ENCODE measurements at regions not wholly inside any gene's neighbourhood (a gene's known extent, or its start where the extent isn't known, plus 50 kb on each side); places are given as distances from the start of the nearest gene placed in this dataset.
A peak's percentile ranks its signal among the peaks of the same experiment; 100 is the strongest.
"Not testable (repeated sequence)": the region's sequence is repeated elsewhere in the genome, so short reads cannot be mapped to it uniquely, and the experiment has no call there.

DNA sequence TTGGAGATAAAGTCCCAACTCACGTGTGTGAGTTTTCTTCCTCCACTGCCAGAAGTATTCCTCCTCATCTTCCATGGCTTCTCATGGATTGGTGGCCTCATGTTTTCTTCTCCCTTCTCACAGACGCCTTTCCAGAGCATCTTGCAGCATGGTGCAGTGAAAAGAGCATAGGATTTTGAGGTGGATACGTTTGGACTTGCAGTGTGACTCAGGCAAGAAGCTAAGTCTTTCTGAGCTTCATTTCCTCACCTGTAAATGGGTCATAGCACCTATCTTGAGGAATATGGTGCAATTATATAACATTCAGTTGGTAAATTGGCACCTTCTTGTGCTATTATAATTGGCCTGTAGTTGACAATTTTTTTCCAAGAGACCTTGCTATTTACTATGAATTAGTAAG is 247.6 kb downstream of the RDH14 start:
- DNase-seq (ENCODE audit: low read depth in 2 of 2) = no peak

DNA sequence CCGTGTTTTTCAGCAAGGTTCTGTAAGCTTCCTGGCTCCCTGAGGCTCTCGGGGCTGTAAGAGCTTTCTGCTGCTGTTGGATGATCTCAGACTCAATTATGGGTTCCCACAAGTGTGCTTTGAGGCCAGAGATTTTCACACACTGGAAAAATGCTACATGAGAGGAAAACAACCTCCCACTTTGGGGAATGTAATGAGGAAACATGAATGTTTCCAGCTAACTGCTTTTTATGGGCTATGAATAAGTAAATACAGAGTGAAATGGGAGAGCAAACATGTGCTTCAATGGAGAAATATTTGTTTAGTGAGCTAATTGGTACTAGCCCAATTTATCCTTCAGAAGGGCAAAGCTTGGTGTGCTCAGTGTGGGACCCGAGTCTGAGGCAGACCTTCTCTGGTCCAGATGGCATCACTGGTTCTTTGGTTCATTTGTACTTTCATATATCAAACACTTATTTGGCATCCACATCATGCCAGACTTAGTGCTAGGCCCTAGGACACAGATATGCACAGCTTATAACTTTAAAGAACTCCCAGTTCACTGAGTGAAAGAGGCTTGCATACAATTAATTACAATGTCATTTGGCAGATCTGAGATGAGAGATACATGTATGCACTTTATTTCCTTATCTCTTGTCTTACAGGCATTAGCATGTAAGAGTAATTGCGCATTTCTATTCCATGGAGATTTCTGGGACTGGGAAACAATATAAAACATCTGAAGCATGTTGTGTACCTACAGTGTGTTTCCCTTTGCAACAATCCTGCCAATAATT is 248.8 kb downstream of the RDH14 start:
- peak; percentile 51 to 57 for DNase-seq (ENCODE audit: low read depth in 2 of 2)

DNA sequence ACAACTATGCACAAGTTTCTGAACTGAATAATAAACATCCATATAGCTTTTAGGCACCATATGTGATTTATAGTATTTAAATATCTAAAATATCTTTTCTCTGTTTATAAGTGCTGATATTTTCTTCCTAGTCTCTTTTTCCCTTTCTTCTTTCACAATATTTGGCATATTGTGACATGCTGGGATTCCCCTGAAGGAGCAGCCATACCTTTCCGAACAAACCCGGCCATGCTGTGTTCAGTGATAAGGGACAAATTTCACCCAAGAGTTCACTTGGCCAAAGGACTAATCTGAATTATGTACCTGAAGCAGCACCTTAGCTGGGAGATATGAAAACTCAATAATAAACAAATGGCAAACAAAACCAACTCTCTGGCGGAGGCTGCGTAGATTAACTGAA is 250.8 kb downstream of the RDH14 start:
- DNase-seq (ENCODE audit: low read depth in 2 of 2) = no peak

DNA sequence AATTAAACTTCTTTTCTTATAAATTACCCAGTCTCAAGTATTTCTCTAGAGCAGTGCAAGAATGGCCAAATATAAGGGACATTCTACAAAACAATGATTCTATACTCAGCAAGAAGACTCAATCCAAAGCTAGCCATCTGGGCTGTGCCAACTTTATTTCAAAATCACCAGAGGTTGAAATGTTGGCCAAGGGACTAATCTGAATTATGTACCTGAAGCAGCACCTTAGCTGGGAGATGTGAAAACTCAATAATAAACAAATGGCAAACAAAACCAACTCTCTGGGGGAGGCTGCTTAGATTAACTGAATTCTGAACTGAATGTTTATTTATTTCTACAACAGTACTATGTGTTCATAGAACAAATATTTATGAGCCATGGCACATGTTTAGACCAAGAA is 251.3 kb downstream of the RDH14 start:
- DNase-seq (ENCODE audit: low read depth in 2 of 2) = no peak

DNA sequence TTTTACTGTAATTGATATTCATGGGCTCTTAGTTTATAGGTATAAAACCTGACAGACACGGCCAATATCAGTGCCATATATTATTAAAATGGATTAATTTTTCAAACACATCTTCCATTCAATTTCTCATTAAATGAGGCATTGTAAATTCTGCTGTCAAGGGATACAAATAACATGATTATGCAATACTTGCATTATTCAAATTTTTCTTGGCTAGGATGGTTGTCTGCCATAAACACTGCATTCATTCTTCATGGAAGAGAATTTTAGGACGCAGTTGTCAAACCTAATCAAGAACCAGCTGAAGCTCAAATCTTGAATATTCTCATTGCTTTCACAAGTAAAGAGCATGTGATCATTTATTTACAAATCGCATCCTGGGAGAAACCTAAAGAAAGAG is 255.6 kb downstream of the RDH14 start:
- no peak for DNase-seq (ENCODE audit: low read depth in 2 of 2)

DNA sequence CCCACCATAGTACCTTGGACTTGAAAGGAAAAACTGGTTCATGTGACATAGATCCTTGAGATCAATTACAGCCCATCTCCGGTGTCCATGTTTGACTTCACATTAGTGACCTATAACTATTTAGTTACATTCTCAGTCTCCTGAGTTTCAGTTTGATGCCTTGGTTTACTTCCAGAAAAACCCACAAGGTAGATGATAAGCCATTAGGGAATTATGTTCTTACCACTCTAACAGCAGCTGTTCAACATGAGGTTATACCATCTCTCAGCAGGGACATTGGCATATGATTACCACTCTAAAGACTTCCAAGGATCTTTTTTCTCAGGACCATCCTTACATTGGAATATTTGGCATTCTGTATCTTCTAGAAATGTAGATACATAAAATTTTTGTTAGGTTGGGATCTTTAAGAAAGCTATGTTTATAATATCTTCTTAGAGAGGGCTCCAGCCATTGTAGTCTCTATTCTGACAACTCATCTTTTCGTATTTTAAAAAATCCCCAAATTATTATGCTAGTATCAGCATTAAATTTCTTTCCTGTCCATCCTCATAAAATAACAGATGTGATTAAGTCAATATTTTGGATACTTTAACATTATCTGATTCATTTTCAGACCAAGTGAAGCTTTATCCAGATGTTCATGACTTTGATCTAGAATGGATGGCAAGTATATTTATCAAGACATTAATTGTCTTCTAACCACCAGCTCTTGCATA is 258.9 kb downstream of the RDH14 start:
- no peak for DNase-seq (ENCODE audit: low read depth in 2 of 2)

DNA sequence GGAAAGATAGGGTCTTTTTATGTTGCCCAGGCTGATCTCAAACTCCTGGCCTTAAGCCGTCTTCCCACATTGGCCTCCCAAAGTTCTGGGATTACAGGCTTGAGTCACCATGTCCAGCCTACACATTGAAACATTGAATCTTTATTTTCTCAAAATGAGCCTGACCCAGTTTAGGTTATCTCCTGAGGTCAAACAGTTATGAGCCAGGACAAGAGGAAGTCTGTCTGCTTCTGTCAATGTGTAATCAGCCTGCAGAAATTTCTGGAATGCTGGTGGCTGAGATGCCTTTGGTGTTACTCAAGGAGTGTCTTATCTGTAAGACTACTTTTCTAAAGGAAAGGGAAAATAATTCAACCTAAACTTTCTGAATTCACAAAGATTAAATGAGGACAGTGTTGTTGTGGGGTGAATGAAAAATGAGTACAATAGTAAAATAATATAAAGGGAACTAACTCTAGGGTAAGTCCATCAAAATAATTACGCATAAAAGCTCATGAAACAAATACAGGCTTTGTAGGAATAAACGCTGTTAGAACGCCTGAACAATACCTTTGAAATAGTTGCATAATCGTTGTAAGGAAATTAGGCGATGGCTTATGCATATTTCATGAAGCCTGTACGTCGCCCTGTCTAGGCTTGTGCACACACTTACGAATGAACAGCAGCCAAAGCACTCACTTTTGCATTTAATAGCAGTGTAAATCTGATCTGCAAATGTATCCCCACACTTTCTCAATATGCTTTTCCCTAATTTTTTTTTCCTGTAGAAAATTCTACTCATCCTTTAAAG is 260.8 kb downstream of the RDH14 start:
- DNase-seq (ENCODE audit: low read depth in 2 of 2) = peak; percentile 61 to 64

DNA sequence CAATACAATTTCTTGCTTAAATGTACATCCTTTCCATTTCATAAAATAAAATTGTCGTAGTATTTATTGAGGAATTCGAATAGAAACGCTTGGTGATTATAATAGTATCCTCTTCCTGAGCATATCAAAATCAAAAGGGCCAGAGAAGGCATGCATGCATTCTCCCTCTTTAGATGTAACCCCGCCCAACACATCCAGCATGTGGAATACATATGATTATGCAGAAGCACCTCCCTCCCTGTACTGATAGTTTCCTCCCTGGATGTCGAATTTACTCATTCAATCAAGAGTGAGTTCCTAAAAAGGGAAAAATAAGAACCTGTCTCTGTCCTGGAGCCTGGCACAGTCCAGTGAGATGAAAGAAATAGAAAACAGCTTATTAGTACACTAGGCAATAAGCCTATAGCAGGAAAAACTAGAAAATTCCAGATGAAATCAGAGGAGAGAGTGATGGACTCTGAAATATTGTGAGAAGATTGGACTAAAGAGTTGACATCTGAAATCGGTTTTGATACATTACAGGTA is 262.9 kb downstream of the RDH14 start:
- DNase-seq (ENCODE audit: low read depth in 2 of 2) = no peak

DNA sequence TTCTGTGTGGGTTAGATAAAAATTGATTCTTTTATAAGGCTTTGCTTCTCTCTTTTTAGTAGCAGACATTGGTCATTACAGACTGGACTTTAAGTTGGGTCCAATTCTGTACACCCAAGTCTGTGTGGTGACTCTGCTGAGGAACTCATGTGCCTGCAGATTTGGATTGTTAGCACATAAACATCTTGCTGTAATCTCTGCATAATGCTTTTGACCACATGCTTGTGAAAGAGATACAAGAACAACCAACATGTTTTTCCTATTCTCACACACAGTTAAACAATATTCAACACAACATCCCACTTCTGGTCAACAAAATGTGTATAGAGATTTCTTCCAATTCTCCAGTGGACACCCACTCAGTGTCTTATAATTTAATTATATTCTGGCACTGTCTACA is 270.1 kb downstream of the RDH14 start:
- no peak for DNase-seq (ENCODE audit: low read depth in 2 of 2)

DNA sequence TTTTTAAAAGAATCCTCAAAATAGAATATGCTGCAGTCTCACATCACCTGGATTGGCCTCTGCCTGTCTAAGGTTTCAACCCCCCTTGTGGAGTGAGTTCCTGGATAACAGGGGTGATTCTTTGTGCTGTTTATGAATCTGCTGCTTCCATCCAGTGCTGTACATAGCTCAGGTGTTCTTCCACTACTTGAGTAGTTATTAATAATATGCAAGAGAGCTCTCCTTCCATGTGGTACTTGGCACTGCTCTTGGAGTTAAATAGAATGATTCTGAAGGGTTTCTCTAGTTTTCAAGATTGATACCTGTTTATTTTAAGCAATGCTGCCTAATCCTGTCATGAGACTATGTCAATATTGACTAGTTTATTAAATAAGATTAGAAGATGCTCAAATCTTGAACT is 273.6 kb downstream of the RDH14 start:
- no peak for DNase-seq (ENCODE audit: low read depth in 2 of 2)

DNA sequence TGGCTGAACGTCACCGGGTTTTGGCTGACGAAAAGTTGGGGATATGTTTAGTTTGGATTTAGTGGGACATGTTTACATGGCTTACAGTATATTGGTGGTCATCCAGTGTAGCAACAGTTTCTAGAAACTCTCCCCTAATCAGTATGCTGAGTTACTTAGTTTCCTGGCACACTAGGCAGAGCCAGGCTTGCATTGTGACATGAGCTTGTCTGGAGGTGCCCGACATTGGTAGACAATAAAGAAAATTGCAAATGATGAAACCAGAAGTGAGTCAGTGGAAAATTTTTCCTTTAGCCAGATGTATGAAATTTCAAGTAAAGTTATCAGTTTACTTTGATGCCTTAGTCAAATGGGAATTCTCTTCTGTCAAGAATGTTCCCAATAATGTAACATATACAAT is 276.1 kb downstream of the RDH14 start:
- DNase-seq (ENCODE audit: low read depth in 2 of 2) = no peak

DNA sequence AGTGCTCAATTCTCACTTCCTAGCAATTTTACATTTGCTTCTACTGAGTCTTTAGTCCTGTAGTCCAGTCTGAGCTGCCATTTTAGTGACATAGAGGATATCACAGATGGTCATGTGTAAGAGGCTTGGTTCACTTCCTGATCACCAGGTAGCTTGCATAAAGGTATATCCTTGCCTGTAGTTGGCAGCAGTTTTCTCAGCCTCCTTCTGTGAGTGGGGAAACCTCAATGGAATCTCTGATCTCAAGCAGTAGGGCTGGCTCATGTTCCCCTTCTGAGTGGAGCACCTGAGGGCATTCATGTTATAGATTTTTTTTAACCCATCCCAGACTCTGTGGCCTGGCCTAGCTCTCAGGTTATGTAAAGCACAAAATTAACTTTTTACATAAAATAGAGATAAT is 278.4 kb downstream of the RDH14 start:
- DNase-seq (ENCODE audit: low read depth in 2 of 2) = no peak

DNA sequence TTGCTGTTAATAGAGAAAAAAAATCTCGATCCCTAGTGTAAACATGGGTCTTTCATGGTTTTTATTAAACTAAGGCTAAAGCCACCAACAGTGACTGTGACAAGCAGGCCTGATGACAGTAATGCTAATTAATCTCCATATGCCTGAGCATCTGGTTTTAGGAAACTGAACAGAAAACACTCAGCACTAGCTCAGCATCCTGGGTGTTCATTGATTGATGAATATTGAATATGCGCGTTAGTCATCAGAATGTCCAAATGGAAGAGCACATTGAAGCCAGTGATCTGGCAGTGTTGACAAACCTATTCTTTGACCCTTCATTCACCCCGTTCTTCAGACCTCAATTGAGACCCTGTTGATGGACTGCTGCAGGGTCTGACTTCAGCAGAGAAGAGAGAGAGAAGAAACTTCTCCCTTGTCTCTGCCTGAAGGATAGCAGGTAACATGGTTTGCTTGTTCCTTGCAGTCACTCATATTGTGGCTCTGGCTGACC is 283.8 kb downstream of the RDH14 start:
- DNase-seq (ENCODE audit: low read depth in 2 of 2) = no peak

DNA sequence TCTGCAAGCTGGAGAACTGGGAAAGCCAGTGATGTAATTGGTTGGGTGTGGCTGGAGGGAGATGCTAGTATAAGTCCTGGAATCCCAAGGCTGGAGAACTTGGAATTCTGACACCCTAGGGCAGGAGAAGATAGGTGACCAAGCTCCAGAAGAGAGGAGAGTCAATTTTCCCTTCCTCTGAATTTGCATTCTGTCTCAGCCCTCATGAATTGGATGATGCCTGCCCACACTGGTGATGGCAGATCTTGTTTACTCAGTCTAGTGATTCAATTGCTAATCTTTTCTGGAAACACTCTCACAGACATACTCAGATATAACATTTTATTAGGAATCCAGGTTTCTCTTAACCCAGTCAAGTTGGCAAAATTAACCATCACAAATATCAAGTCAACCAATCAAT is 287.2 kb downstream of the RDH14 start:
- DNase-seq (ENCODE audit: low read depth in 2 of 2) = no peak

DNA sequence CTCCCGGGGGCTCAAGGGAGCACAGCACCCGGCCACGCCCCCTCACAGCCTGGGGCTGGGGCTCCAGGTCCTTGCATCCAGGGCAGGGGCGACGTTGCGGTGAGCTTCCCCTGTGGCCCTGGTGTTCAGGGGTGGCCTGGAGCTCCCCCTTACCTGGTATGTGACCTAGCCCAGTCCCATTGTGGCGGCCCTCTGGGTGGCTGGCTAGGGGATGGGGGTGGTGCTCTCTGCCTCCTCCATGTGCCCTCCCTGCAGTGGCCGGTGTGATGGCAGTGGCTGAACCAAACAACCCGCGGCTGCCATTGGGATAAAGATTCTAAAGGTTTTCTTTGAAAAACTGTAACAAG is 288.3 kb downstream of the RDH14 start:
- DNase-seq (ENCODE audit: low read depth in 2 of 2) = no peak

DNA sequence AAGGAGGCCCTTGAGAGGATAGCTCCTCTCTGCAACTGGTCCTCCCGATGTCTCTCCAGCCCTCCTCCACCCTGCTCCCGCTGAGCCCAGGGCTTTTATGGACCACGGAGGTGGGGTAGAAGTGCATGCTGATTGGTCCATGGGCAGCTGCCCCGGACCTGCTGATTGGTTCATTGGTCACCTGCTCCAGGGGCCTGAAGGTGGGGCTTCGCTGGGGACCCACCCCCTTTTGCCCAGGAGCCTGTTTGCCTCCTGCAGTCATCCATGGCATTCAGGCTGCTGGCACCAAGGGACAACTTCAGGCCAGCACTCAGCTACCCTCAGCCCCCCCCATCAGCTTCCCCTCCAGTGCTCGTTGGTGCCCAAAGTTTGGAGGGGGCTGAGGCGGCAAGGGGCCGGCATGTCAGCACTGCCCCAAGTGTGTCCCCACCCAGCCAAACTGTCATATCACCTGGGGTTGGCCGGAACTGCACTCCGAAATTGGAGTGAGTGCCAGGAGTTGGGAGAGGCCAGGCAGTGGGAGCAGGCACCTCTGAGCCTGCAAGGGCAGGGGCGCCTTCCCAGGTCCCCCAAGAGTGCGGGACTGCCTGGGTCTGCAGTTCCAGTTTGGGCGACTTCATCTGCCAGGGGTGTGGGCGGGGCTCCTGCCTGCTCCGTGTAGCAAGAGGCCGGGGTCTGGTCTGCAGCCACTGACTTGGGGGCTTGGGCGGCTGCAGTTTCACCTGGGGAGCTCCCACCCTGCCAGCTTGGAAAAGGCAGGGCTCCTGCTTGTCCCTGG is 288.9 kb downstream of the RDH14 start:
- DNase-seq (ENCODE audit: low read depth in 2 of 2) = no peak

DNA sequence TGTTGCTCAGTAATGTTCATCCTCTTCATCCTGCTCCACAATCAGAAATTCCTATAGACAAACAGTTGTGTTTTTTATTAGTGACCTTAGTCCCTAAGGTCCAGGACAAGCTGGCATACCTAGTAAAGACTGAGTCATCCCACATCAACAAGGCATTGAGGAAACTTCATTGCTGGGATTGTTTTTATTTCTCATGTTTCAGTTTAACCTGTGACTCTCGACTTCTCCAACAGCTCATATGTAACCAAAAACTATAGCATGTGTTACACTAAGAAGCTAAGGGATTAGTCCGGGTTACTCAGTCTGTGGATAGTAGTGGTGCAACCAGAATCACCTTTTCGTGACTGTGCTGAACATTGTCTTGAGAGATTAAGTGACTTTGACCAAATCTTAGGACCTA is 292.1 kb downstream of the RDH14 start:
- no peak for DNase-seq (ENCODE audit: low read depth in 2 of 2)

DNA sequence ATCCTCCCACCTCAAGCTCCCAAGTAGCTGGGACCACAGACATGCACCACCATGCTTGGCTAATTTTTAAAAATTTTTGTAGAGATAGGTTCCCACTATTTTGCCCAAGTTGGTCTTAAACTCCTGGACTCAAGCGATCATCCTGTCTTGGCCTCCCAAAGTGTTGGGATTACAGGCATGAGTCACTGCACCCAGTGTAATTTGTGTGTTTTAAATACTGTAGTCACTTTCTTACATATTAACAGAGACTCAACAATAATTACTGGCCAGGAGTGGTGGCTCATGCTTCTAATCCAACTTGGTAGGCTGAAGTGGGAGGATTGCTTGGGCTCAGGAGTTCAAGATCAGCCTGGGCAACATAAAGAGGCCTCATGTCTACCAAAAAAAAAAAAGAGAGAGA is 293.0 kb downstream of the RDH14 start:
- DNase-seq (ENCODE audit: low read depth in 2 of 2) = no peak

DNA sequence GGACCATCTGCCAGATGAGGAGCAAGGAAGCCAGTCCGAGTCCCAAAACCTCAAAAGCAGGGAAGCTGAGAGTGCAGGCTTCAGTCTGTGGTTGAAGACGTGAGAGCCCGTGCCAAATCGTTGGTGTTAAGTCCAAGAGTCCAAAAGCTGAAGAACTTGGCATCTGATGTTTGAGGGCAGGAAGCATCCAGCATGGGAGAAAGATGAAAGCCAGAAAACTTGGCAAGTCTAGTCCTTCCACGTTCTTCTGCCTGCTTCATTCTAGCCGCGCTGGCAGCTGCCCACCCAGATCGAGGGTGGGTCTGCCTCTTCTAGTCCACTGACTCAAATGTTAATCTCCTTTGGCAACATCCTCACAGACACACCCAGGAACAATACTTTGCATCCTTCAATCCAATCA is 293.8 kb downstream of the RDH14 start:
- DNase-seq (ENCODE audit: low read depth in 2 of 2) = not testable (repeated sequence)

DNA sequence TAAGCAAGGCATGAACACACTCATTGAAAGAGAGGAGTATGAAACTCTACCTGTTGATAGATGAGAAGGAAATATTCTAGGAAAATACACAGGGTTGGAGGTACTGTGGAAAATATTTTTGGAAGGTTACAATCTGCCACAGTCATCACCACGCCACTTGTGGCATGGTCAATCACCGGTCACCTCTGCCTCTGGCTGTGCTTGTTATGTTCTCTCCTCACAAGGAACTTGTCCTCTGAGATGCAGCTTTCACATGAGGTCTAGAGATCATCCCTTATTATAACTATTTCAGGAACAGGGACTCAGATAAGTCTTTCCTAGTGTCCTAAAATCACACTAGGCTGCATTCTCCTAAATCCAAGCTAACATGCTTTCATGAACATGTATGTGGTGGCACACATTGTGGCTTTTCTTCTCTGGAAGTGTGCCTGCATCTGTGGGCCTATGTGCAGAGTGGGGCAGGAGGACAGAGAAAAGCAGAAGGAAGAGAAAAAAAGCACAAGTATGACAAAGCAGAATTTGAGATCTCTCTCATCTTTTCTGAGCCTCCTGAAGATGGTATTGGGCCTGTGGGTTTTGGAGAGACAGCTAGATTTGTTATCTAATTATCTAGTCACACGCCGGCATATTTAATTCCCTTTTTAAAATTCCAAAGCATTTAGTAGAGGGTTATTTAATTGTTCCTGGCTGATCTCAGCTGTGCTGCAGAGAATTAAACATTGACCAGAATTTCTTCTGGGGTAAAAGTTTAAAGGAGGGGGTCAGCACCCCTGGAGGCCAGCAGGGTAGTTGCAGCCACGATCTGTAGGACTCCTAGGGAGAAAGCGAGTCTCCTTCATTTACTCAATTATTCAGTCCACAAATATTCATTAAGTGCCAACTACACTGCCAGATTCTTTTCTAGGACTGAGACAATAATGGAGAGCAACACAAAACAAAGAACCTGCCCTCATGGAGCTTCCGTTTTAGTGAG is 294.6 kb downstream of the RDH14 start:
- no peak for DNase-seq (ENCODE audit: low read depth in 2 of 2)
